ENCODE measurements at regions not wholly inside any gene's neighbourhood (a gene's known extent, or its start where the extent isn't known, plus 50 kb on each side); places are given as distances from the start of the nearest gene placed in this dataset.
"Not testable (repeated sequence)": the region's sequence is repeated elsewhere in the genome, so short reads cannot be mapped to it uniquely, and the experiment has no call there.

GRCh38 chr20:29876911-29877285 lies 1380.6 kb upstream of the DEFB115 start:
- Histone ChIP-seq H3K27ac (no peak overlapping the region), H3K4me1 (replicated peaks in 1 of 2) (no peaks in the 10 kb centered on the region), H3K4me3 (no peak overlapping the region)
- 30 to 87% (median 63%) methylated on average over 5 to 10 of the region's 10 CpGs; no CpG with 5 or more reads in 3 of the 10 experiments for WGBS, 10 experiments
- in situ Hi-C loops (cut with MboI; ENCODE audit: low pct_unique_long_range_greater_than_20kb in 2 of 9, low sequenced_read_pairs in 9 of 9, unreplicated experiment in 9 of 9): loop anchor here in 2 of 9 experiments (25.0 kb wide), 1 partner anchor 615 kb away; no protein-coding TSS in a partner anchor
- no peak for ATAC-seq (replicated peaks in 6 of 8)

DNA sequence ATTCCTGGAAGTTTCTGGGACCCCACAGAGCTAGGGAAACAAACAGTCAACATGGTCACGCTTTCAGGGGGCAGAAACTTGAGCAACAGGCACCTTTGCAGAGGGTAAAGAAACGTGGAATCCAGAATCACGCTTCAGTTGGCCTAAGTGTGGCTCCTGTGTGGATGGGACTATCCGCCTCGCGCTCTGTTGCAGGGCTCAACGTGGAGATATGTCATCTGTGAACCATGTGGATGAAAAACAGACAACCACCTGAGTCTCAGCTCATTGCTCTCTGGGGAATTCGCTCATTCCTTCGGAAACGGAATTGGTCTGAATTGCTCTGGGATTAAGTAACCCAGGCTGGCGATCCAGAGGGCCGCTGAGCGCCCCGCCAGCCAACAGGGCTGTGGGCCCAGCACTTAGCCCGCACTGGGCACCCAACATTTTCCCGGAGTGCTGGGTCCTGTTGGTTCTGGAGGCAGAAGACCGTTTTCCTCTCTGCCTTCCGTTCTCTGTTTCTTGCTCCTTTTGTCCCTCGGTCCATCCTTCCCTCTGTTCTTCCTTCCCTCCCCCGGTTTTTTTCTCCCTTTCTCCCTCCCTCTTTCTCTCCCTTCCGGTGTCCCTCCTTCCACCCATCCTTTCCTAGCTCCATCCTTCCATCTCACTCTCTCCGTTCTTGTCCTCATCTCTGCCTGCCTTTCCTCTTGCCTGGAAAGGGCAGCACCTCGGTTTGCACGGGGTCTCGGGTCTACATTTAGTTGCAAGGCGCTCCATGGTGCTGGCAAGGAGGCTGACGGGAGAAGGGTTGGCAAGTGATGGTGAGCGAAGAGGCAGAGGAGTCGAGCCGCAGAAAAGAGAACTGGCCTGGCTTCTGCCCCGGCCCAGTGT lies 1379.8 kb upstream of the DEFB115 start:
- 12 to 77% (median 58%) methylated on average over 8 to 26 of the region's 31 CpGs for WGBS, 10 experiments
- in situ Hi-C loops (cut with MboI; ENCODE audit: low pct_unique_long_range_greater_than_20kb in 2 of 9, low sequenced_read_pairs in 9 of 9, unreplicated experiment in 9 of 9): loop anchor here in 2 of 9 experiments (25.0 kb wide), 1 partner anchor 615 kb away; no protein-coding TSS in a partner anchor

GRCh38 chr20:29878281-29878741 lies 1379.2 kb upstream of the DEFB115 start:
- Histone ChIP-seq H3K4me3 (peak overlapping the region in 3 of 5 donors; percentile 23 to 34 (median 33)), H3K27ac (no peak overlapping the region), H3K4me1 (replicated peaks in 1 of 2) (no peaks in the 10 kb centered on the region)
- WGBS, 10 experiments: 8 to 71% (median 54%) methylated on average over 3 to 17 of the region's 24 CpGs
- ATAC-seq (replicated peaks in 6 of 8): peak in 6 of 8 experiments; percentile 57 to 88 (median 80)
- in situ Hi-C loops (cut with MboI; ENCODE audit: low pct_unique_long_range_greater_than_20kb in 2 of 9, low sequenced_read_pairs in 9 of 9, unreplicated experiment in 9 of 9): loop anchor here in 2 of 9 experiments (25.0 kb wide), 1 partner anchor 616 kb away; no protein-coding TSS in a partner anchor

More for the DNA sequence above, 1379.8 kb upstream of the DEFB115 start:
- peak overlapping the region in 2 of 5 donors; percentile 33 to 34 for H3K4me3 ChIP-seq
- H3K27ac ChIP-seq; H3K4me1 ChIP-seq (replicated peaks in 1 of 2); ATAC-seq (replicated peaks in 6 of 8): not testable (repeated sequence)

DNA sequence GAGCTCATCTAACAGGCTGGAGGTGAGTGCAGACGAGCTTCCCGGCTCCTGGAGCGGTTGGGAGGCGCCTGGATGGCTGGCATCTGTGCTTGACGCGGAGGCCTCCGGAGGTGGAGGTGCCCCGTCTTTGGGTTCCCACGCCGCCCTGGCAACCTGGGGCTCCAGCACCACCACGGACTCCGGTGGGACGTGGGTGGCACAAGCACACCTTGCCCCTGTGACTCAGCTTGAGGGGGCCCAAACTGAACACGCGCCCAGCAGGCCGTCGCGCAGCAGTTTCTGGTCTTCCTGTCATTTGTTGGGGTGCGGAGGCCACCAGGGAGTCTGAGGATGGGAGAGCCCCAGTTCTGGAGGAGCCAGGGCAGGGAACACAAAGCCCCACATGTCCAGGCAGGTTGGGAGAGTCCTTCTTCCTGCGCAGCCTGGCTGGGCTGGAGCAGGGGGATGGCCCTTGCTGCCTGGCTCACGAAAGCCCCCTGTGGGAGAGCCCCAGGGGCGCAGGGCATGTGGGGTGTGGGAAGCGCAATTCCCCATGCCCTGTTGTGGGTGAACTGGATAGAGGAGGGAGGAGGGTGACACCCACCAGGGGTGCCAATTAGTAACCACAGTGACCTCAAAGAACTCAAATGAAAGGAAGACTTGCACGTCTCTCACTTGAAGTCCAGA lies 1378.6 kb upstream of the DEFB115 start:
- in situ Hi-C loops (cut with MboI; ENCODE audit: low pct_unique_long_range_greater_than_20kb in 2 of 9, low sequenced_read_pairs in 9 of 9, unreplicated experiment in 9 of 9): loop anchor here in 2 of 9 experiments (25.0 kb wide), 1 partner anchor 617 kb away; no protein-coding TSS in a partner anchor
- ATAC-seq (replicated peaks in 6 of 8): peak in 3 of 8 experiments; percentile 6 to 35 (median 11)
- Histone ChIP-seq H3K4me1 (replicated peaks in 1 of 2) (peaks cover 0 to under 1% of the 10 kb centered on the region in 2 donors), H3K4me3 (no peak overlapping the region), H3K27ac (no peak overlapping the region)
- WGBS, 10 experiments: 0 to 83% (median 60%) methylated on average over 1 to 12 of the region's 24 CpGs; no CpG with 5 or more reads in 1 of the 10 experiments

GRCh38 chr20:29881107-29881506 lies 1376.4 kb upstream of the DEFB115 start:
- H3K27ac ChIP-seq; ATAC-seq (replicated peaks in 6 of 8); H3K4me1 ChIP-seq (replicated peaks in 1 of 2); H3K4me3 ChIP-seq: not testable (repeated sequence)
- in situ Hi-C loops (cut with MboI; ENCODE audit: low pct_unique_long_range_greater_than_20kb in 2 of 9, low sequenced_read_pairs in 9 of 9, unreplicated experiment in 9 of 9): loop anchor here in 2 of 9 experiments (25.0 kb wide), 1 partner anchor 619 kb away; no protein-coding TSS in a partner anchor
- 13 to 86% (median 44%) methylated on average over 1 of the region's 1 CpG; no CpG with 5 or more reads in 2 of the 10 experiments for WGBS, 10 experiments

GRCh38 chr20:29883514-29884219 lies 1373.8 kb upstream of the DEFB115 start:
- H3K27ac ChIP-seq: peak overlapping the region; percentile 29 to 82
- H3K4me3 ChIP-seq; H3K4me1 ChIP-seq (replicated peaks in 1 of 2): not testable (repeated sequence)
- in situ Hi-C loops (cut with MboI; ENCODE audit: low pct_unique_long_range_greater_than_20kb in 2 of 9, low sequenced_read_pairs in 9 of 9, unreplicated experiment in 9 of 9): loop anchor here in 2 of 9 experiments (25.0 kb wide), 1 partner anchor 621 kb away; no protein-coding TSS in a partner anchor
- ATAC-seq (replicated peaks in 6 of 8): peak in 3 of 8 experiments; percentile 42 to 53 (median 48)
- 7 to 74% (median 45%) methylated on average over 1 to 9 of the region's 13 CpGs for WGBS, 10 experiments

GRCh38 chr20:29884322-29884721 lies 1373.1 kb upstream of the DEFB115 start:
- peak overlapping the region; percentile 29 to 82 for H3K27ac ChIP-seq
- not testable (repeated sequence) for ATAC-seq (replicated peaks in 6 of 8); H3K4me1 ChIP-seq (replicated peaks in 1 of 2); H3K4me3 ChIP-seq
- 0 to 80% (median 32%) methylated on average over 1 to 3 of the region's 3 CpGs for WGBS, 10 experiments
- in situ Hi-C loops (cut with MboI; ENCODE audit: low pct_unique_long_range_greater_than_20kb in 2 of 9, low sequenced_read_pairs in 9 of 9, unreplicated experiment in 9 of 9): loop anchor here in 2 of 9 experiments (25.0 kb wide), 1 partner anchor 622 kb away; no protein-coding TSS in a partner anchor

GRCh38 chr20:29885282-29886185 lies 1371.9 kb upstream of the DEFB115 start:
- H3K4me3 ChIP-seq; H3K27ac ChIP-seq; H3K4me1 ChIP-seq (replicated peaks in 1 of 2); ATAC-seq (replicated peaks in 6 of 8): not testable (repeated sequence)
- 0 to 26% (median 10%) methylated on average over 1 to 3 of the region's 3 CpGs for WGBS, 10 experiments
- in situ Hi-C loops (cut with MboI; ENCODE audit: low pct_unique_long_range_greater_than_20kb in 2 of 9, low sequenced_read_pairs in 9 of 9, unreplicated experiment in 9 of 9): loop anchor here in 3 of 9 experiments (5.0 to 25.0 kb wide), 2 partner anchors 623 kb away; no protein-coding TSS in a partner anchor

- in situ Hi-C loops (cut with MboI; ENCODE audit: low pct_unique_long_range_greater_than_20kb in 2 of 9, low sequenced_read_pairs in 9 of 9, unreplicated experiment in 9 of 9): loop anchor here in 2 of 9 experiments (25.0 kb wide), 1 partner anchor 629 kb away; no protein-coding TSS in a partner anchor
- not testable (repeated sequence) for H3K27ac ChIP-seq; H3K4me3 ChIP-seq; H3K4me1 ChIP-seq (replicated peaks in 1 of 2); ATAC-seq (replicated peaks in 6 of 8)
- 47 to 88% (median 74%) methylated on average over 5 of the region's 5 CpGs for WGBS, 10 experiments
Observed at GRCh38 chr20:29891555-29891954, 1365.9 kb upstream of the DEFB115 start.
